ENCODE measurements at regions not wholly inside any gene's neighbourhood (a gene's known extent, or its start where the extent isn't known, plus 50 kb on each side); places are given as distances from the start of the nearest gene placed in this dataset.

GRCh38 chr1:98467586-98467985, 193.9 kb upstream of the SNX7 start:
- H3K27ac ChIP-seq (ENCODE audit: low read depth, low read length) = no peak overlapping the region
- H3K36me3 ChIP-seq (ENCODE audit: control insufficient read depth, low read length) = no peaks in the 10 kb centered on the region
- TF ChIP-seq CTCF (IDR thresholded peaks at IDR 0.05; ENCODE audit: low read depth, low read length, poor library complexity, severe bottlenecking) (no peak), EZH2phosphoT487 (IDR thresholded peaks at IDR 0.05; ENCODE audit: borderline replicate concordance, low read length) (no peak)
- H3K4me1 ChIP-seq (ENCODE audit: control insufficient read depth, low read length) = no peaks in the 10 kb centered on the region
- no peak overlapping the region for H3K4me3 ChIP-seq (ENCODE audit: low read length)
- no peaks in the 10 kb centered on the region for H3K9me3 ChIP-seq (ENCODE audit: control insufficient read depth, insufficient read depth, low read length)
- H3F3A ChIP-seq (ENCODE audit: control insufficient read depth, insufficient read depth) = no peaks in the 10 kb centered on the region
- no peaks in the 10 kb centered on the region for H3K79me2 ChIP-seq (ENCODE audit: control insufficient read depth, low read length)
- no peaks in the 10 kb centered on the region for H3K27me3 ChIP-seq (ENCODE audit: control insufficient read depth, low read length)
- no peaks in the 10 kb centered on the region for H4K20me1 ChIP-seq (ENCODE audit: control insufficient read depth, insufficient read depth, low read depth, low read length)
- no peaks in the 10 kb centered on the region for H3K9me2 ChIP-seq (replicated peaks; ENCODE audit: control insufficient read depth, low read length)
- no peak overlapping the region for H3K4me2 ChIP-seq (ENCODE audit: low read length)

GRCh38 chr1:98467122-98467521, 194.4 kb upstream of the SNX7 start:
- Histone ChIP-seq H3K79me2 (ENCODE audit: control insufficient read depth, low read length) (no peaks in the 10 kb centered on the region), H3F3A (ENCODE audit: control insufficient read depth, insufficient read depth) (no peaks in the 10 kb centered on the region), H3K36me3 (ENCODE audit: control insufficient read depth, low read length) (no peaks in the 10 kb centered on the region), H3K9me3 (ENCODE audit: control insufficient read depth, insufficient read depth, low read length) (no peaks in the 10 kb centered on the region), H3K9me2 (replicated peaks; ENCODE audit: control insufficient read depth, low read length) (no peaks in the 10 kb centered on the region), H3K4me3 (ENCODE audit: low read length) (no peak overlapping the region), H3K27ac (ENCODE audit: low read depth, low read length) (no peak overlapping the region), H4K20me1 (ENCODE audit: control insufficient read depth, insufficient read depth, low read depth, low read length) (no peaks in the 10 kb centered on the region), H3K4me1 (ENCODE audit: control insufficient read depth, low read length) (no peaks in the 10 kb centered on the region), H3K4me2 (ENCODE audit: low read length) (no peak overlapping the region), H3K27me3 (ENCODE audit: control insufficient read depth, low read length) (no peaks in the 10 kb centered on the region)
- TF ChIP-seq CTCF (IDR thresholded peaks at IDR 0.05; ENCODE audit: low read depth, low read length, poor library complexity, severe bottlenecking) (no peak), EZH2phosphoT487 (IDR thresholded peaks at IDR 0.05; ENCODE audit: borderline replicate concordance, low read length) (no peak)

- no peaks in the 10 kb centered on the region for H3K9me2 ChIP-seq (replicated peaks; ENCODE audit: control insufficient read depth, low read length)
- no peaks in the 10 kb centered on the region for H3K4me1 ChIP-seq (ENCODE audit: control insufficient read depth, low read length)
- no peaks in the 10 kb centered on the region for H3K27me3 ChIP-seq (ENCODE audit: control insufficient read depth, low read length)
- no peaks in the 10 kb centered on the region for H4K20me1 ChIP-seq (ENCODE audit: control insufficient read depth, insufficient read depth, low read depth, low read length)
- H3K79me2 ChIP-seq (ENCODE audit: control insufficient read depth, low read length) = no peaks in the 10 kb centered on the region
- no peak overlapping the region for H3K27ac ChIP-seq (ENCODE audit: low read depth, low read length)
- no peaks in the 10 kb centered on the region for H3K9me3 ChIP-seq (ENCODE audit: control insufficient read depth, insufficient read depth, low read length)
- H3F3A ChIP-seq (ENCODE audit: control insufficient read depth, insufficient read depth) = no peaks in the 10 kb centered on the region
- no peak overlapping the region for H3K4me3 ChIP-seq (ENCODE audit: low read length)
- H3K36me3 ChIP-seq (ENCODE audit: control insufficient read depth, low read length) = no peaks in the 10 kb centered on the region
- H3K4me2 ChIP-seq (ENCODE audit: low read length) = no peak overlapping the region
- TF ChIP-seq EZH2phosphoT487 (IDR thresholded peaks at IDR 0.05; ENCODE audit: borderline replicate concordance, low read length) (no peak), CTCF (IDR thresholded peaks at IDR 0.05; ENCODE audit: low read depth, low read length, poor library complexity, severe bottlenecking) (no peak)
These were observed 199.6 kb upstream of the SNX7 start for GRCh38 chr1:98461873-98462385.

Data from DOHH2 (cell line).